GM18867 (cell line): ENCODE measurements at regions not wholly inside any gene's neighbourhood (a gene's known extent, or its start where the extent isn't known, plus 50 kb on each side); places are given as distances from the start of the nearest gene placed in this dataset.
"Not testable (repeated sequence)": the region's sequence is repeated elsewhere in the genome, so short reads cannot be mapped to it uniquely, and the experiment has no call there.

Experiments
- ATAC-seq: cut with Tn5 transposase; IDR thresholded peaks from one replicate; pipeline ENCODE4 v1.9.1; 2021; ENCODE audit warnings: mild to moderate bottlenecking, moderate library complexity; ENCODE audit not compliant: unreplicated experiment

DNA sequence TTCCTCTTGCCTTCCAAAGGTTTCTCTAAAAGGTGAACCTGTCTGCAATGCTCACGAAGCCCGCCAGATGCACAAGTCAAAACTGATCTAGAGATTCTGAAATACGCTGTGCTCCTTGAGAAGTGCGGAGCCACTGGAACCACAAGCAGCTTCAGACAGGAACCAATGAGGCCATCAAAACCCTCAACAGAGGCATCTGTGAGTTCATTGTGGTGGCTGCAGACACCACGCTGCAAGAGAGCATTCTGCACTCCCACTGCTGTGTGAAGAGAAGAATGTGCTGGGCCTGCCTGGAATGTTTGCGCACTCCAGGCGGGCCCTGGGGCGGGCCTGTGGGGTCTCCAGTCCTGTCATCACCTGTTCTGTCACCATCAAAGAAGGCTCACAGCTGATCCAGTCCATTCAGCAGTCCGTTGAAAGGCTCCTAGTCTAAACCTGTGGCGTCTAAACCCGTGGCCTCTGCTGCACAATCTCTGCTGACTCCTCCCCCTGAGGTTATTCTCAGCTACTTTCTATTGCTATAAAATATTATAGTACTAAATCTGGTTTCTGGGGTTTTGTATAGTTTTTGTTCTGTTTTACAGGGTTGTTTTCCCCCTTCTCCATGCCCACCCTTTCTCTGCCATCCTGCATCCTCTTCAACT lies 187.4 kb downstream of the FAM72C start:
- ATAC-seq = not testable (repeated sequence)

GRCh38 chr1:143778178-143778577 lies 193.6 kb downstream of the FAM72C start:
- peak; percentile 68 for ATAC-seq

DNA sequence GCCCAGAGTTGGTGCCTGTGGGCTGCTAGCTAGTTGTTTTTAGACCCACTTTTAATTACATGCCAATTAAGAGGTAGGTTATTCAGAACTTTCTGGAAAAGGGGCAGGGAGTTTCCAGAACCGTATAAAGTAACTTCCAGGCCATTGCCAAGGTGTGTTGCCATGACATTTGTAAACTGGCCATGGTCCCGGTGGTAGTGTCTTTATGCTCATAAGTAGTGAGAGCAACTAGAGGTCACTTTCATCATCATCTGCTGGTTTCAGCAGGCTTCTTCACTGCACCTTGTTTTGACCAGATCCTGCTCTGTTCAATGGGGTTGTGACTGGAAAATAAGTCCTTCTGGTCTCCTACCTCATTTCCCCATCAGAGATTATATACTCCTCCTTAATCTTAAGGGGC lies 207.0 kb downstream of the FAM72C start:
- ATAC-seq = not testable (repeated sequence)

- ATAC-seq = not testable (repeated sequence)
Observed at GRCh38 chr1:143760366-143760765, 211.4 kb downstream of the FAM72C start.

DNA sequence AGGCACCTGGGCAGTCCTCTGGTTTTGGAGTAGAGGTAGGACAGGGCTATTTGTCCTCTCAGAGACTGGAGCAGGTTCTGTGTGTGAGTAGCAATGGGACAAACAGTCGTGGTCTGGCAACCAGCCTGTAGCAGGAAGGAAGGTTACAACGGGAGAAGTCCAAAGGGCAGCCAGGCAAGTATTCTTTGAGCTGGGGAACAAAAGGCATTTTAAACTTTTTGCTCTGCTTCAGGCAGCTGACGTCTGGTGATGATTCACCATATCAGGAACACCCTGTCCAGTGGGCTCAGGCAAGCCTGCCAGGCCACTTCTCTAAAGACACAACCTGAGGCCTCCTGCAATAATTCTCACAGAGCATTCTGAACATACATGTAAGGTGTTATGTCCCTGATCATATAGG lies 215.8 kb downstream of the FAM72C start:
- ATAC-seq = not testable (repeated sequence)

- ATAC-seq = no peak
Observed at GRCh38 chr1:143748906-143749305, 222.9 kb downstream of the FAM72C start.

DNA sequence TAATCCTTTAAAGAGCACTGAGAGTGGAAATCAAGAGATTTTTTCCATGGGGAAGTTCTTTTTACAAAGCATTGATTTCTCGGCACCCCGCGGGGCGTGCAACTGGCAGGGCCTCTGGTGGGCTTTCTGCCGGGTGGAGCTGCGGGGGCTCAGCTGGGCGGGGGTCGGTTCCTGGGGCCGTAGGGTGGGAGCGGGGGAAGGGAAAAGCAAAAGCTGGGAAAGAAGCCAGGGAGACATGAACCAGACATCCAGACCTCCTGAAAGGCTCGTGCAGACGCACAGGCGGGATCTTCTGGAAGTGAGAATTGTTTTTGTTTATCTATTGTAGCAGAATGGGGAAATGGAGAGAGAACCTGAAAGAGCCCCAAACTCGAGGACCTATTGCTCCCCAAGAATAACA lies 235.2 kb downstream of the FAM72C start:
- no peak for ATAC-seq

GRCh38 chr1:143735764-143736461 lies 235.9 kb downstream of the FAM72C start:
- no peak for ATAC-seq

DNA sequence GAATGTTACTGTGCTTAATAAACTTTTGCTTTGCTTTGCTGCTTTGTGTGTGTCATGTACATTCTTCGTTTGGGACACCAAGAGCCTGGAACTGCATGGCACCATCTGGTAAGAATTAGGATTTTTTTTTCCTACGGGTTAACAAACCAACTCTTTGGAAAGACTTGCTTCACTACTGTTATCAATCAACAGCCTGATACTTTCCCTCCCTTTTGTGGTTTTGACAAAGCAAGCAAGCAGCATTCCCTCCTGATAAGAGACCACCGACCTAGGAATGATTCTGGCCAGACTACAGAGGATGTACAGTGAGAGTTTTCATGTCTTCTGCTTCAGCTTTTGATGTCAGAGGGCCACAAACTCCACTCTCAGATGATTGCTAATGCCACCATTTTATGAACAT lies 237.5 kb downstream of the FAM72C start:
- not testable (repeated sequence) for ATAC-seq

DNA sequence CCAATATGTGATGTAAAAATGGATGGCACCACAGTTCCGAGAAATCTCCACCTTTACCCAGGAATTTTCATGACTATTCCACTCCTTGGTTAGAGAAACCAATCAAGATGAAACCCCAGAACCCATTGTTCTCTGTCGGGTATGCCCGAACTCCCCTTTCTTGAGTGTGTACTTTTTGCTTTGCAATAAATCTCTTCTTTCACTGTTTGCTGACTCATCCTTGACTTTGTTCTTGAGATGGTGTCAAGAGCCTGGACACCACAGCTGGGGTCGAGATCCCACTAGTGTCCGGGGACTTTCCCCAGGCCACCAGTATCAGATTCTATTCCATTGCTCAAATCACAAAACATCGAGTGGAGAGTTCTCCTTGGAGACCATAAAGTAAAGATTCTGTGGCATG lies 240.9 kb downstream of the FAM72C start:
- ATAC-seq = not testable (repeated sequence)

DNA sequence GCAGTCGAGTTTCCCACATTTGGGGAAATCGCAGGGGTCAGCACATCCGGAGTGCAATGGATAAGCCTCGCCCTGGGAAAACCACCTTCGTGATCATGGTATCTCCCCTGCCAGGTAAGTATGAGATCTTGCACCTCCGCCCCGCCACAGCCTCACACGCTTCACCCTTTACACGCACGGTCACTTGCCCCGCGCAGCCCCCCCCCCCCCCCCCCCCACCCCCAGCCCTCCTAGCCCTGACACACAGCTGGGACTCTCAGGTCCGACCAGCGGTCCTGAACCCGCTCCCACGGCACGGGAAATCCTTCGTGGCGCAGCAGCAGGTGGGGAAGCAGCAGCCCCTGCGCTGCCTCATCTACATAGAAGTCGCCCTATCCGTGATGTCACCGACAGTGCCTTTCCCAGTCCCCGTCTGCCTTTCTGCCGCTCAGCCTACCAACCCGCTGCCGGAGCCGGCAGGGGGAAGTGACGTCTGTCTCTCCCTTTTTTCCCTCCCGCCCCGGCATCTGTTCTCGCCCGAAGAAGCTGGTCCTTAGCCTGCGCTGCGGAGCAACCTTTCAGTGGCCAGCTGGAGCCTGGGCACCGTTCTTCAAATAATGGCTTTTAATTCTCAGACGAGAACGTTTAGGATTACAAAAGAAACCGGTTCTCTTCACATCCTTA lies 242.2 kb downstream of the FAM72C start:
- ATAC-seq = peak; percentile 69

DNA sequence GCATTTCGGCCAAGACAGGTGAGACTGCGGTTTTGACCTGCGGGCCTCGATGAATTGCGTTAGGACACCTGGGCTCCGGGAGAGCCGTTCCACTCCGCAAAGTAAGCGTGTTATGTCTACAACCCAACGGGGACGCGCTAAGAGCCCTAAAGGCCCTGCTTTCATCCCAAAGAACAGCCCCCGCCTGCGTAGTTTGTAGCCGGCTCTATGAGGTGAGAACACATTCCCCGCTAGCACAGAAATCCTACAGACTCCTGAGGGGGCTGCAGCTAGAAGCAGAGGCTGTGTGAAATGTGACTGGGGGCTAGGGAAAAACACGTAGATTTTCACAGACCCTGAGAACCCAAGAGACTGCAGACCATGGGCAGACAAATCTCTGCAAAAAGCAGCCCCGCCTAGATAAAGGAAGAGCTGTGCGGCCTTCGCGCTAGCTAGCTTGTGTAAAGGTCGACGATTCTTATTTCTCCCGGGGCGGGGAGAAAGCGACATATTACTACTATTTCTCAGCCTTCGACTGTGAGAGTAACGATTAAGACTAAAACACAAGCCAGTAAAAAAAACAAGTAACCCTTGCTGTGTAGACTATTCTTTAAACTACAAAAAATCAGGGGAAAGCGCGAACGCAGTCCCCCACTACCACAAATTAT lies 242.9 kb downstream of the FAM72C start:
- peak; percentile 95 for ATAC-seq

- ATAC-seq = no peak
Observed at GRCh38 chr1:143727263-143727662, 244.5 kb downstream of the FAM72C start.

DNA sequence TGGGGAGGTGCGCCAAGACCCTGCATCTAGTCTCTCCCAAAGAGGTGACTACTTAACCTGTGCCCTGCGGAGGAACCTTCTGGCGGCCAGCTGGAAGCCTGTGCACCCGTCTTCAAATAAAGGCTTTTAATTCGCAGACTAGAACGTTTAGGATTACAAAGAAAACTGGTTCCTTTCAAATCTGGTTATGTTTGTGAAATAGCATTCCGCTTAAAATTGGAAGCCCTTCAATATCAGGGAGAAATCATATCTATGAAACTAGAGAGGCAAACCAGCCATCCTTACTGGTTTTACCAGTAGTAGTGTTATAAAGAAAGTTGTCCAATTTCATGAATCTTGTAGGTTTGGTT lies 250.8 kb downstream of the FAM72C start:
- ATAC-seq = no peak

DNA sequence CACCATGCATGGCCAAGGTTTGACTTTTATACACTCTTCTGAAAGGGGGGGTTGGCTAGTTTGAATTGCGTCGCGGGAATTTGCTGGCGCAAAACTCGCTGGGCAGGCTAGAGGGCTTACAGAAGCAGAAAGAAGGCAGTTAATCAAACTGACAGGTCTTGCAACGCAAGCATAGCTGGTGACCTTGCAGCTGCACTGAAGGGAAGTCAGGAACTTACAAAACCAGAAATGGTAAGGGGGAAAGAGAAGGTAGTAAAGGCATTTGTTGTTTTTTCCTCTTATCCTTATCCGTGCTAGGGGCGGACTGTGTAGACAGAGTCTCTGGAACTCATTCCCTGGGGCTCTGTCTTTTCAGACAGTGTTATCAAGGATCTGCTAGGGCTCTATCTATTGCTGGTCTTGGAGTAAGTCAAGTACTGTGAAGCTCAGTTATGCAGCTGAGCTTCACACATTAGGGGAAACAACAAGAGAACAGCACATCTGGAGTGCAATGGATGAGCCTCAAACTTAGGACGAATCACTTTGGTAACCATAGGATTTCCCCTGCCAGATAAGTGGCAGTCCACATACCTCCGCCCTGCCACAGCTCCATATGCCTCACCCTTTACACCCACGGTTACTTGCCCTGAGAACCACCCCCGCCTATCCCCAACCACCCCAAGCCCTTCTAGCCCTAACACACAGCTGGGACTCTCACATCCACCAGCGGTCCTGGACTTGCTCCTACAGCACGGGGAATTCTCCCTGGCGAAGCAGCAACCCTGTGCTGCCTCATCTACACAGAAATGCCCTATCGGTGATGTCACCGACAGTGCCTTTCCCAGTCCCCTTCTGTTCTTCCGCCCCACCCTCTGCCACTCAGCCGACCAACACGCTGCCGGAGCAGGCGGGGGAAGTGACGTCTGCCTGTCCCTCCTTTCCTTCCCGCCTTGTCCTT lies 251.4 kb downstream of the FAM72C start:
- ATAC-seq = no peak

GRCh38 chr1:143718524-143718923 lies 253.3 kb downstream of the FAM72C start:
- ATAC-seq = no peak

GRCh38 chr1:143718021-143718420 lies 253.8 kb downstream of the FAM72C start:
- no peak for ATAC-seq

- ATAC-seq = no peak
Observed at GRCh38 chr1:143717434-143717833, 254.4 kb downstream of the FAM72C start.

DNA sequence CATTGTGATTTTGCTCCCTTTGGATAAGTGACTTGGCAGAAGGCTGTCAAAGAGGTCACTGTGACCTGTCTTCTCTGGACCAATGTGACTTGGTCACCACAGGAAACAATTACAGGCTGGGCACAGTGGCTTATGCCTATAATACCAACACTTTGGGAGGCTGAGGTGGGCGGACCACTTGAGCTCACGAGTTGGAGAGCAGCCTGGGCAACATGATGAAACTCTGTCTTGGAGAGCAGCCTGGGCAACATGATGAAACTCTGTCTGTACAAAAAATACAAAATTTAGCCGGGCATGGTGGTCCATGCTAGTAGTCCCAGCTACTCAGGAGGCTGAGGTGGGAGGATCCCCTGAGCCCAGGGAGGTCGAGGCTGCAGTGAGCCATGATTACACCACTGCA lies 256.9 kb downstream of the FAM72C start:
- ATAC-seq = not testable (repeated sequence)

DNA sequence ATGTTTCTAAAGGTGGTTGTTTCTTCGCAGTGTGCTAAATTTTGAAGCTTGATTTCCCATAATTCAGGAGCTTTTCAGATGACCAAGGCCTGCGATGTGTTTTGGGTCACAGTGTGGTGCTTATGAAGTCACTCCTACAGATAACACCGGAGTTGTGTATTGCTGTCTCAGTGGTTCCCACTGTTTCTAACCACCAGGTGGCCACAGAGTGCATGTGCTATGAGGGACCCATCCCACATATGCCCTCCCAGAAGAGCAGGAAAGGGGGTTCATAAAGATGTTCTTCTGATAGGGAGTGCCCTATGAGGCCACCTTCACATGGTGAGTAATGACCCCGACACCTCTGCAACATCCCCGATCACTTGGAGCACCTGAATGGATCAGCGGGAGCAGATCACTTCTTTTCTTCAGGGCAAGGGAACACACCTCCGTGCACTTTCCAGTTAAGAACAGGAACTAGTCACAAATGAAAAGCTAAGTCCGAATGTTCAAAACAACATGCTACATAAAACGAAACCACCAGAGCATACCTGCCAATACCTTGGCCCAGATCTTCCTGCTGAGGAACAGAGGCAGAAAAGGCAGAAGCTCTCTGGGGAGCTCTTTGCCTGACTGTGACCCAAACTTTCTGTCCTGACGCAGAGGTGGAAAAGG lies 262.1 kb downstream of the FAM72C start:
- peak; percentile 61 for ATAC-seq
